ENCODE measurements at regions not wholly inside any gene's neighbourhood (a gene's known extent, or its start where the extent isn't known, plus 50 kb on each side); places are given as distances from the start of the nearest gene placed in this dataset.
"Not testable (repeated sequence)": the region's sequence is repeated elsewhere in the genome, so short reads cannot be mapped to it uniquely, and the experiment has no call there.

DNA sequence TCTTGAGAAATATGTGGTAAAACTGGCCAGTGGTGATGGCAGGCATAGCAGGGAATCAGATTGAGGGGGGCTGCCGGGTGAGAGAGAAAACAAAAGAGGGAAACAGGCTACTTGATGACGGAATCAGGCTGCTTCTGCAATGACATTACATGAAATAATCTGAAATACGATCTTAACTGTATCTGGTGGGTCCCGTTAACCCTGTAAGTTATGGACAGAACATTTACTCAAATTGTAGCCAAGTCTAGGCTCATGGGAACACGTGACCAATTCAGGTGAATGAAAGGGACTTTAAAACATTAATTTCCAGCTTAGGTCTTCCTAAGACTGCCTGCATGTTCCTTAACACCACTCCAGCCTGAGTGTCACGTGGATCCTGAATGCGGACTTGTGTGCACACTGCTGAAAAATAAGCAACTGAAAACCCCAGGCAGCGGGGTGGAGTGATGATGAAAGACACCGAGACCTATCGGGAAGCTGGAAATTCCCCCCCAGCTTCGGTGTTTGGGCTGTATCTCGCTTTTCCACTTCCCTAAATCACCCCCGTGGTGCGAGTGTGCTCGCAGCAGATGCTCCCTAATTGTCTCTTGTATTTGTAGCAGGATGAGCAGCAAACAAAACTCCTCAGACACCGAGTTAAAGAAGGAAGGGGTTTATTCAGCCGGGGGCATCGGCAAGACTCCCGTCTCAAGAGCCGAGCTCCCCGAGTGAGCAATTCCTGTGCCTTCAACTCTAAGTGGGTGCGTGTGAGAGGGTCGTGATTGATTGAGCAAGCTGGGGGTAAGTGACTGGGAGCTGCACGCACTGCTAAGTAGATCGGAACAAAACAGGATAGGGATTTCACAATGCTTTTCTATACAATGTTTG is 145.0 kb upstream of the GRK3 start:
- peak; percentile 77 for DNase-seq

DNA sequence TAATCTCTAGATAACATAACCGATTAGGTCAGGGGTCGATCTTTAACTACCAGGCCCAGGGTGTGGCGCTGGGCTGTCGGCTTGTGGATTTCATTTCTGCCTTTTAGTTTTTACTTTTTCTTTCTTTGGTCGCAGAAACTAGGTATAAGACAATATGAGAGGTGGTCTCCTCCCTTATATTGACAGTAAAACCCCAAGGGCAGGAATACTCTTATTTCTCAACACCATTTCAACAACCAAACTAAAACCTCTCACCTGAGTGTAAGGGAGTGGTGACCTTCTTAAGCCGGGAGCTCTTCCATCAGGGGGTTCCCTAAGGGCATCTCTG is 144.4 kb upstream of the GRK3 start:
- DNase-seq = not testable (repeated sequence)

DNA sequence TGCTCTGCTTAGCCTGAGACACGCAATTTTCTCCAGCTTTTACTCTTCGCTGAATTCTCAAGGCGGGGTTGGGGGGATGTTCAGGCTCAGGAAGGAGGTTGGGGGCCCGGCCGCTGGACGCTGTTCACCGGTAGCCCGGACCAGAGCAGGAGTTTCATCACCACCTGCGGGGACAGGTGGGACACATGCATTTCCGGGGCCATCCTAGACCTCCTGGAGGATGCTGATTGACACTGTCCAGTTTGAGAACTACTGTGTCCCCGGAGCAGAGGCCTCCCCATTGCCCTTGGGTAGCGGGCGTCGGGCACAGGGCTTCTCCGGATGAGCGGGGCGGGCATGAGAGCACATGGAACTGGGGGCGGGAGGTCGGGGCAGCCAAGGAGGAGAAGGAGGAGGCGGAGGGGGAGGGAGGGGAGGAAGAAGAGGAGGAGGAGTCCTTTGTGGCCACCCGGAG is 144.0 kb upstream of the GRK3 start:
- DNase-seq = no peak

DNA sequence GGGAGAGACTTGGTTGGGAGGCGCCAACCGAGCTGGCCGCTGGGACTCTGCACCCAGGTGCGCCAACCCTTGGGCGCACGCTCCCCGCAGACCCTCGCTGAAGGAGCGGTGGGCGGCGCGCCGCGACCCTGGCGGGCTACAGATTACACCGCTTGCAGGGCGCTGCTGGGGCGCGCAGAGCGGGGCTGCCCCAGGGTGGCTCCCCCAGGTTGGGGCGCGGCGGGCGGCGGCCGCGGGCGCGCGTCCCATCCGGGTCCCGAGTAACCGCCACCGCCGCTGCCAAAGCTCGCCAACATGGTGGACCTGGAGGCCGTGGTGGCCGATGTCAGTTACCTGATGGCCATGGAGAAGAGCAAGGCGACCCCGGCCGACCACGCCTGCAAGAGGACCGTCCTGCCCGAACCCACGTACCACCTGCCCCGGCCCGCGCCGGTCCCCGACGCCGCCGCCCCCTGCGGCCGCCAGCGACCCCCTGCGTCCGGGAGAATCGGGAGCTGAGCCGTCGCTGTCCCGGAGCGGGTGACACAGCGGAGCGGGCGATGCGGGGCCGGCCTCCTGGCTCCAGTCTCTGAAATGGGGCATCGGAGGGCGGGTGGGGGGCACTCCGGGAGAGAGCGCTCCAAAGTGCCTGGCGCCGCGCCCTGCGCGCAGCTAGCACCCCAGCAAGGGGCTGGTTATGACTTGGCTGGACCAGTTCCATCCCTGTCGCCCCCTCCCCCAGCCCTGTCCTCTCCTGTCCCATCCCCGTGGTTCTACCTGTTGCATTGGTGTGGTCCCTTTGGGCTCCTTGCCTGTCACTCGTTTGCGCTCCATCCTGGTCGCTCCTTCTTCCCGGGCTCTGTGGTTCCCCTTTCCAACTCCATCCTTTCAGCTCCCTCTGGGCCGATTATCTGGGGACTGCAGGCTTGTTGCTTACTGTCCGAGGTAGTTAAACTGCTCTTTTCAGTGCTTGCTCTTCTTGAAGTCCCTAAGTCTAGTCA is 143.3 kb upstream of the GRK3 start:
- no peak for DNase-seq

DNA sequence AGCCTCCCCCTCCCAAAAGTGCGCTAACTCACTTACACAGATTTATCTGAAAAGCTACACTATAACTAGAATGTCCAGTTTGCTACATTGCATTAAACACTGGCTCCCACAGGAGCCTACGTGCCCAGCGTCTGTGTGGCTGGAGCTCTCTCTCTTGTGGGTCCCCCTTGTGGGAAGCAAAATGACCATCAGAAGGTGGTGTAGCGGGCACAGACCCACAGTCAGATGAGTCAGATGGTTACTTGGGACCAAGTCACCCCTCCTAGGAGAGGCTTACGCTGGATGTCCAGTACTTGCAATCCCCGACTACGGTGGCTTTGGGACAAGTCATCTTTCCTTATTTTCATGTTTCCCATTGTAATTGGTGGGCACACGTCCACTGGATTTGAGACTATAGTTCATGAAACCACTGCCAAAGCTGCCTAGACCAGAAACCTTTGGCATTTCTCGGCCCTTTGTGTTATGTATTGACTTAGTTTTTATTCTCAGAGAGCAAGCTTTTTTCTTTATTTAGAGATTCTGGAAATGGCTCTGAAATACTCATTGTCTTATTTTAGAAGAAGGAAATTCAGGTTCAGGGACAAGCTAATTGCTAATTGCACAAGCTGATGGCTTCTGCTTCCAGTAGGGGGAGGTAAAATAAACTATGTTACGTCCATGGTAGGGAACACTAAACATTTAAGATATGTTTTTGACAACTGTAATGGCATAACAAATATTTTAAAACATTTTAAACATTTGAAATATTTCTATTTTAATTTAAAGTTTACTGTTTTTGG is 137.8 kb upstream of the GRK3 start:
- DNase-seq = not testable (repeated sequence)

DNA sequence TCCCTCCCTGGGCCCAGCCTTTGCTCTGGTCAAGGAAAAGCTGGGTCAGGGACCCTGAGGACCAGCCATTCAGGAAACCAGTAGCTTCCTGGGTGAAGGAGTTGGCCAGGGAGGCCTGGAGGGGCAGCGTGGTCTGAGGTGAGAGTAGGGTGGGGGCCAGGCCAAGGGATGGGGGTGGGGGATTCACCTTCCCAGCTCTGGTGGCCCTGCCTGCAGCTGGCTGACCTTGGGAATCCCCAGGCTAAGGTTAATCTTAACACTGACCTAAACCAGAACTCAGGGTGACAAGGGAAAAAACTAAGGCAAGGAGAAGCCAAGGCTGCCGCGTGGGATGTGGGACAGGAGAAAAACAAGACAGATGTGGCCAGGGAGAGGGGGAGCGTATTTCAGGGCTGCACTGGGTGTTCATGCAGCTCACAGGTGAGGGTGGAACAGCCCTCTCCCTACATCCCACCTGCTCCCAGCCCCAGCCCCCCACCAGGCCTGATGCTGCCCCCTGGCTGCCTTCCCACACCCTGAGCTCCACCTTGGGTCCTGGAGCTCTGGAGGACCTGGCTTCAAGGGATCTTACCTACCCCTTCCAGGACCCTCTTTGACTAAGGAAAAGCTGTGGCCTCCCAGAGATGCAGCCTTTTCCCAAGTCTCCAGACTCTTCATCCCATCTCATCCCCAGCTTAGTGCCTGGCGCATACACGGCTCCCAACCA is 132.7 kb upstream of the GRK3 start:
- DNase-seq = not testable (repeated sequence)

DNA sequence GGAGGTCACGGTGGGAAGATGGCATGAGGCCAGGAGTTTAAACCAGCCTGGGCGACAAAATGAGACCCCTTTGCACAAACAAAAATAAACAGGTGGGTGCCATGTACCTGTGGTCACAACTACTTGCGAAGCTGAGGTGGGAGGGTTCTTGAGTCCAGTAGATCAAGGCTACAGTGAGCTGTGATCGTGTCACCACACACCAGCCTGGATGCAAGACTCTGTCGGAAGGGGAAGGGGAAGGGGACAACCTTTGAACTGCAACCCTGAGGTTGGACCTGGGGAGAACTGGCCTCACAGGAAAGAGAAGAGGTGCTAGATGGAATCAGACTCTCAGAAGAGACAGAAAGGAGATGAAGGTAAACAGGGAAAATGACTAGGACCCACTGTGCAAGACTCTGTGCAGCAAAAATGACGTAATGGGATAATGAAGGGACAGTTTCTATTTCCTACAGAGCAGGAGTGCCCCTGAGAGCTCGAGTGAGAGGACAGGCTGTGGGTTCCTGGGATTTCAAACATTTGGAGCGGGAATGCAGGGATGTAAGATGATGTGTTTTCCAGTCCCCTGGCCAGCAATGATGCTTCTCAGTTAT is 131.0 kb upstream of the GRK3 start:
- DNase-seq = not testable (repeated sequence)

DNA sequence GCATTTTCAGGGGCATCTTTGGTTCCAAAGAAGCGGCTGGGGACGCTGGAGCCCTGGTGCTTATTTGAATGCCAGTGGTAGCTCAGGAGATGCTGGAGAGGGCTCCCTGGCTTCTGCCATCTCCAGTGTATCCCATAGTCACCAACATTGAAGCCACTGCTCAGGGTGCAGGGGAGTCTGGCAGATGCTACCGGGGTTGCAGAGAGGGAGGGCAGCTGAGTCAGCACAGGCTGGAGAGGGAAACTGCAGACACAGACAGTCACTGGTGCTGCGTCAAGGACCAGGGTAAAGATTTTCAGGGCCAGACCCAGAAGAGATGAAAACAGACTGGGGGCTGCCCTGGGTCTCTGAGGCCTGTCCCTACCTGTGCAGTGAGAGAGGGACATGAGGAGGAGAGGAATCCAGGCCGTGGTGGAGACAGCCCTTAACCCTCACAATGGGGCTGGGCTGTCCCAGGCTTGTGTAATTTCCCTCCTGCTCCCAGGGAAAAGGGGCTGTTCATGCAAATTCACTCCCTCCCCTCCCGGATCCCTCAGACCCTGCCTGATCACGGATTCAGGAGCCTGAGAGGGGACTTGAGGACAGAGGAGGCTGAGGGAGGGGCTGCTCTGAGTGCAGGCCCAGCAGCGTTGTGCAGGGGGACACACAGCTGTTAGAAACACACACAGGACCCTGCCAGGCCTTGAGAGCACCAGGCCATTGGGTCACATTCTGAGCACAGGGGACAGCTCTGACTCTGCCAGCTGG is 126.9 kb upstream of the GRK3 start:
- no peak for DNase-seq

DNA sequence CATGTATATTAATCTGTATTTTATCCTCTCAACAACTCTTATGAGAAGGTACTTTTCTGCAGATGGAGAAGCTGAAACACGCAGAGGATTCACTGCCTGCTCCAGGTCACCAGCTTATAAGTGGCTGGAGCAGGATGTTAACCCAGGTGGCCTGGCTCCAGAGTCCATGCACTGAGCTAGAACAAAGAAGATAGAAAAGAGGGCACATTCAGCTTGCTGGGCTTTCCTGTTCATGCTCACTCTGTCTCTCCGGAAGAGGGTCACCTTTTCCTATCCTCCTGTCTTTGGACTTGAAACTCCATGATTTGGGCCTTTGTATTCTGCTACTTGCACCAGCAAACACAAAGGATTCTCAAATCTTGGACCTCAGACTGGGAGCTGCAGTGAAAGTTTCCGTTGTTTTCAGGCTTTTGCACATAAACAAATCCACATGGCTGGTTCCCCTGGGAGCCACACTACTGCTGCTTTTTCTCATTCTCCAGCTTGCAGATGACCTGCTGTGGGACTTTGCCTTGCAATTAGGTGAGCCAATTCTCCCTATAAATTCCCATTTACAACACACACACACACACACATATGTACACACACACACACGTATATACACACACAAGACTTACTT is 117.3 kb upstream of the GRK3 start:
- DNase-seq = peak; percentile 78

DNA sequence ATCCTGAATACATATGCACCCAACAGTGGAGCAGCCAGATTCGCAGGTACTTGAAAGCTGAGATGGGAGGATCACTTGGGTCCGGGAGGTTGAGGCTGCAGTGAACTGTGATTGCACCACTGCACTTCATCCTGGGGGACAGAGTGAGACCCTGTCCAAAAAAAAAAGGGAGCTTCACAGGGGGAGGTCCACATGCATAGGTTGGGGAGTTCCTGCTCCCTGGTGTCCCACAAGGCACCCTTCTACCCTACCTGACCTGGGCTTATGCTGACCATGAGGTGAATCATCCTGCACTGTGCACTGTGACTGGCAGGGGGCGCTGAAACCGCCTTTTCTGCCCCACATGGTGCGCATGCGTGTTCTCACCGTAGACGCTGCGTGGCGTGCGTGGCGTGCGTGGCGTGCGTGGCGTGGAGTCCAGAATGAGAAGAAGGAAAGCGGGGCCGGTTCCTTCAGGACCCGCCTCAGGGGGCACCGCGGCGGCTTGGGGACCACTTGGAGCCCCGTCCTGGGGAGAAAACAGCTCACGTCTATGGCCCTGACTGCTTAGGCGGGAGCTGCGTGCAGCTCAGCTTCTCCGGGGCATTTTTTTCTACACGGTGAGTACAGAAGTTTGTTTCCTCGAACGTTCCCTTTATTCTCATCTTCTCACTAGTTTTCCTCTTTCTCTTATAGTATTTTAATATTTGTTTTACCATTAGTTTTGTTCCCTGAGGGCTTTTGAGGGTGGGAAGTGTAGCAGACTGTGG is 116.6 kb upstream of the GRK3 start:
- peak; percentile 76 for DNase-seq

DNA sequence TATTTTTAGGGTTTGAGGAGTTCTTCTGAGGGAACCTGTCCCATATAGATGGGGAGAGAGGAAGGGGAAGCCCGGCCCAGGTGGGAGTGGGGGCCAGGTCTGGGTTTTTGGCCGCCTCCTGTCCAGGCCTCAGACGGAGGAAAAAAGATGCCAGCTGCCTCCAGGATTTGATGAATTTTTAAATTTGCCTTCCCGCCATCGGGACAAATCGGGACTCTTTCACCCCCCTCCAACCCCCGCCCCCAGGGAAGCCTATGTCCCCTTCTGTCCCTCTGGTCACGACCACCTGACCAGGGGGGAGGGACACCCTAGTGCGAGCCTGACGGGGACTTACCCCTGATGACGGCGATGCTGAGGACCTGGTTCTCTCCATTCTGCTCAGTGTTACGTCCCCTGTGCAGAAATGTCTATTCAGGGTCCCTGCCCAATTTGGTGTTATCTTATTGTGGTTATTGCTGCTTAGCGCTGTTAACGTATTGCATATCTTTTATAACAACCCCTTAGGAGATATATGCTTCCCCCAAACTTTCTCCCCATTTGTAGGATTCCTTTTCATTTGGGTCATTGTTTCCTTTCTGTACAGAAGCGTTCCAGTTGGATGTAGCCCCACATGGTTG is 115.9 kb upstream of the GRK3 start:
- peak; percentile 22 for DNase-seq

DNA sequence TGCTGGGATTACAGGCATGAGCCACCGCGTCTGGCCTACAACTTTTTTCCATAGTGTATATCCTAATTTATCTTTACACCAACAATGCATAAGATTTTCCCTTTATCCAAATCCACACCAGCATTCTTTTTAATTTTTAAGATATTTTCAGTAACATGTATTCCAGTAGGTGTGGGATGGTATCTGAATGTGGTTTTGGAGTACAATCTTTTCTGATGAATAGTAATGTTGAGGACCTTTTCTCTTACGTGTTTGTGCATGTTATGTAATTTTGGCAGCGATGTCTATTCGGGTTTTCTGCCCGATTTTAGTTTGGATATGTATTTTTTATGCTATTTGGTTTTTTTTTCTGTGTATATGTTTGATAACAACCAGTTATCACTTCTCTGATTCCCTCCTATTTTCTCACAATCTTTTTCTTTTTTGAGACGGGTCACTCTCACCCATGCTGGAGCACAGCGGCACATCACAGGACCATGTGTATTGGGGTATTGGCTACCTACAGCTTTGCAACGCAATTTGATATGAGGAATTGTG is 114.6 kb upstream of the GRK3 start:
- no peak for DNase-seq

DNA sequence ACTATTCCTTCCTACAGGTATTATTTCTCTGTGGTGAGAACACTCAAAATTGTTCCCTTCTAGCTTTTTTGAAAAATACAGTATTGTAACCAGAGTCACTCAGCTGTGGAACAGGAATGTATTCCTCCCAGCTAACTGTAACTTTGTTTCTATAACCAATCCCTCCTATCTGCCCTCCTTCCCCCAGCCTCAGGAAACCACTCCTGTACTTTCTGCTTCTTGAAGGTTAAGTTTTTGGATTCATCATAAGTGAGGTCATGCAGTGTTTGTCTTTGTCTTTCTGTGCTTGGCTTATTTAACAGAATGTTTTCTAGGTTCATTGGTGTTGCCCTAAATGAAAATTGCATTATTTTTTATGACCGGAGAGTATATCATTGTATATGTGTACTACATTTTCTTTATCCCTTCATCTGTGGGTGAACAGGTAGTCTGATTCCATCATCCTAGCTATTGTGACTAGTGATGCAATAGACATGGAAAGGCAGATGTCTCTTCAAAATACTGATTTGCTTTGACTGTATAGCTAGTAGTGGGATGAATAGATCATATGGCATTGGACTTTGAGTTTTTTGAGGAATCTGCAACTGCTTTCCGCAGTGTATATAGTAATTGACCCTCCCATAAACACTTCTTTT is 112.9 kb upstream of the GRK3 start:
- DNase-seq = no peak

DNA sequence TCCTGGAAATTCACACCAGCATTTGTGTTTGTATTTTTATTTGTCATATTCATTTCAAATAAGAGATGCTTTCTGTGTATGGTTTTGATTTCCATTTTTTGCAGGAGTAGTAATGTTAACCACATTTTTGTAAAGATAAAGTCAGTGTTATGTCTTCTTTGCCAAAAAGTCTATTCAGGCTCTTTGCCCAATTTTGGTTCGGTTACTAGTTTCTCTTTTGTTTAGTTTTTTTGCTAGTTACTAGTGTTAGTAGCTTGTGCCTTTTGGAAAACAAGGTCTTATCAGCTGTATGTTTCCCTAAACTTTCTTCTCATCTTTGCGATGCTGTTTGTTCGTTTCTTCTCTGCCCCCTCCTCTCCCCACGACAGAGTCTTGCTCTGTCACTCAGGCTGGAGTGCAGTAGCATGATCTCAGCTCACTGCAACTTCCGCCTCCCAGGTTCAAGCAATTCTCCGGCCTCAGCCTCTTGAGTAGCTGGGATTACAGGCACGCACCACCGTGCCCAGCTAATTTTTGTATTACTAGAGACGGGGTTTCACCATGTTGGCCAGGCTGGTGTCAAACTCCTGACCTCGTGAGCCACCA is 112.3 kb upstream of the GRK3 start:
- DNase-seq = peak; percentile 39

DNA sequence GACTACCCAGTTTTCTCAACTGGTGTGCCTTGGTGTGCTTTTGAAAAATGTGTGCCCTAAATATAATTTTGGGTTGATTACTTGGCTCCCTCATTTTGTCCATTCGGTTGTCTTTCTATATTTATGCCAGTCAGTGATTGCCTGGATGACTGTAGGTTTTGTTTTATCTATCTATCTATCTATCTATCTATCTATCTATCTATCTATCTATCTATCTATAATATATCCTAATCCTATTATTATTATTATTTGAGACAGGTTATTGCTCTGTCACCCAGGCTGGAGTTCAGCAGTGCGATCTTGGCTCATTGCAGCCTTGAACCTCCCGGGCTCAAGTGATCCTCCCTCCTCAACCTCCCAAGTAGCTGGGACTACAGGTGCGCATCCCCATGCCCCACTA is 111.4 kb upstream of the GRK3 start:
- DNase-seq = no peak

DNA sequence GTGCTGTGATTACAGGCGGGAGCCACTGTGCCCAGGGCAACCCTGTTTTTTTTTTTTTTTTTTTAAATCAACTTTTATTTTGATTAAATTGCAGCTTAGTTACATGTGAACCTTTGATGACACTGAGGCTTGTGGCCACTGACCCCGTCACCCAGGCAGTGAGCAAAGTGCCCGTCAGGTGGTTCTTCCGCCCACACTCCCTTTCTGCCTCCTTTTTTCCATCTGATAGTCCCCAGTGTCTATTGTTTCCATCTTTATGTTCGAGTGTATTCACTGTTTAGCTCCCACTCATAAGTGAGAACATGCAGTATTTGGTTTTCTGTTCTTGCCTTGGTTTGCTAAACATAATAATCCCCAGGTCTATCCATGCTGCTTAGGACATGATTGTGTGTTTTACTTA is 110.9 kb upstream of the GRK3 start:
- DNase-seq = no peak

DNA sequence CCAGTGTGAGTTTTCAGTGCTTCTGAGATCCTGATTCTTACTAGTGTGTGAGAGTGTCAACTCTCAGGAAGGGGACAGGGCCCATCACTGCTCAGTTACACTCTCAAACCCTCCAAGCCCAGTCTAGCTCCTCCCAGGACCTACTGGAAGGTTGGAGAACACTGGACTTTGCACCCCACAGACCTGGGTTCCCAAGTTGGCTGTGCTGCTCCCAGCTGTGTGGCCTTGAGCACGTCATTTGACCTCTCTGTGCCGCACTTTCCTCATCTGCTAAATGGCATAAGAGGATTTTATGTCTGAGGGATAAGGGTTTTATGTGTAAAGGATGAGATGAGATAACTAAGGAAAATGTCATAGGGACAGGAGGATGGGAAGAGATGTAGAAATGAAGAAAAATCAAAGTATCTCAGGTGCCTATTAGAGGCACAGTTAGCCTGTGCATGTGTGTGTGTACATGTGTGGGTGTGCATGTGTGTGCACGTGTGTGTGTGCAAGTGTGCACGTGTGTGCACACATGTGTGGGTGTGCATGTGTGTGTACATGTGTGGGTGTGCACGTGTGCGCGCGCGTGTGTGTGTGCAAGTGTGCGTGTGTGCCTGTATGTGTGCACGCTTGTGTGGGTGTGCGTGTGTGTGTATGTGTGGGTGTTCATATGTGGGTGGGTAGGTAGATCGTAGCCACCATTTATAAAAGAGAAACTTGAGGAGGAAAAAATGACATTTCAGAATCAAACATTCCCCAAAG is 108.0 kb upstream of the GRK3 start:
- DNase-seq = not testable (repeated sequence)

All from skin of body (tissue), 1 donor.